Transverse colon (tissue), 3 donors: ENCODE measurements at regions not wholly inside any gene's neighbourhood (a gene's known extent, or its start where the extent isn't known, plus 50 kb on each side); places are given as distances from the start of the nearest gene placed in this dataset.

Source experiments
- POLR2A ChIP-seq: fragments of 450-650 bp; IDR thresholded peaks from one replicate; pipeline ENCODE4 v1.6.1; 2016; ENCODE audit warnings: antibody characterized with exemption, mild to moderate bottlenecking, moderate library complexity
- TF ChIP-seq, protein P1 (sequence below), 5 experiments: fragments of 200-600 bp in 3 of 5; fragments of 450-650 bp in 2 of 5; sonication (generic) in 3 of 5; IDR thresholded peaks; 1 replicate in 2 of 5; 2 replicates in 3 of 5; pipeline ENCODE4 v1.5.1; 2016 to 2017; ENCODE audit warnings: antibody characterized with exemption in 5 of 5, inconsistent platforms in 3 of 5, mild to moderate bottlenecking in 2 of 5, moderate library complexity in 1 of 5

DNA sequence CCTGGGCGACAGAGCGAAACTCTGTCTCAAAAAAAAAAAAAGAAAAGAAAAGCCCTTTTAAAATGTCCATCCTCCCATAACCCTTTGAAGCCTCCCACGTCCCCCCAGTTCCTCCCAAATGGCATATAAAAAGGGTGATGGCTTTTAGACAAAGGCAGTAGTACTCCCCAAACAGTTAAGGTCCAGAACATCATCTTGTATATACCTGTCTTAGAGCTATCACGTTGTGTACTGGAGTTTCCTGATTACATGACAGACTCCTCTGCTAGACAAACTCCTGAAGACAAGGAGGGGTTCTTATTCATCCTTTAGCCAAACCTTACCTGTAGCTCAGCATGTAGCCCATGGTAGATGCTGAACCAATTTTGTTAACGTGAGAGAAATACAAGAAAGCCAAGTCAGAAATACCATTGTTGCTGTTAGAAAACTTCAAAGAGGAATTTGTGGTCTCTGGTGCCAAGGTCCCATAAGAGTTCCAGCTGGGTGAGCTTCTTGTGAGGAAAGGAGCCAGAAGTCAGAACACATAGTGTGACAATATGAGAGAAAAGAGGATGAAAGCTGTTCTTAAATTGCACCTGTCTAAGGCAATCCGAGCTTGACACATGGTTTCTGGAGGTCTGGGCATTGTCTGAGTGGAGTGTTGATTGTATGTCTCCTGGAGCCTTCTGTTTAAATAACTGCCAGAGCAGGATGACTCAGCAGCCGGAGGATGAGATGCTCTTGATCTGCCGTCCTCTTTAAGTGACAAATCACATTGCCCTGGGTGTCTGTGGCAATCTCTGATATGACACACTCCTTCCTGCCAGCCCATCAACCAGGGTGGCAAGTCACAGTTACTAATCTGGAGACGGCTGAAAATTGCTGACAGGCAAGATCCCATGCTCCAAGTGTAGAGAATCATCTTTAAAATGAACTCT lies 69.1 kb downstream of the ARRDC3 start:
- no peak for TF ChIP-seq POLR2A
- TF ChIP-seq, protein P1, sequence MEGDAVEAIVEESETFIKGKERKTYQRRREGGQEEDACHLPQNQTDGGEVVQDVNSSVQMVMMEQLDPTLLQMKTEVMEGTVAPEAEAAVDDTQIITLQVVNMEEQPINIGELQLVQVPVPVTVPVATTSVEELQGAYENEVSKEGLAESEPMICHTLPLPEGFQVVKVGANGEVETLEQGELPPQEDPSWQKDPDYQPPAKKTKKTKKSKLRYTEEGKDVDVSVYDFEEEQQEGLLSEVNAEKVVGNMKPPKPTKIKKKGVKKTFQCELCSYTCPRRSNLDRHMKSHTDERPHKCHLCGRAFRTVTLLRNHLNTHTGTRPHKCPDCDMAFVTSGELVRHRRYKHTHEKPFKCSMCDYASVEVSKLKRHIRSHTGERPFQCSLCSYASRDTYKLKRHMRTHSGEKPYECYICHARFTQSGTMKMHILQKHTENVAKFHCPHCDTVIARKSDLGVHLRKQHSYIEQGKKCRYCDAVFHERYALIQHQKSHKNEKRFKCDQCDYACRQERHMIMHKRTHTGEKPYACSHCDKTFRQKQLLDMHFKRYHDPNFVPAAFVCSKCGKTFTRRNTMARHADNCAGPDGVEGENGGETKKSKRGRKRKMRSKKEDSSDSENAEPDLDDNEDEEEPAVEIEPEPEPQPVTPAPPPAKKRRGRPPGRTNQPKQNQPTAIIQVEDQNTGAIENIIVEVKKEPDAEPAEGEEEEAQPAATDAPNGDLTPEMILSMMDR (IDR thresholded peaks at IDR 0.05): no peak
